Stimulated activated CD4-positive, alpha-beta T cell treated with anti-CD3 and anti-CD28 coated beads, Interleukin-2, amount 100 ng/mL, for 24 hours (primary cell): ENCODE measurements at regions not wholly inside any gene's neighbourhood (a gene's known extent, or its start where the extent isn't known, plus 50 kb on each side); places are given as distances from the start of the nearest gene placed in this dataset.

Experiments
- DNase-seq, 2 donors: peaks; one replicate each; pipeline ENCODE4 v3.0.0-alpha.2; 2020

DNA sequence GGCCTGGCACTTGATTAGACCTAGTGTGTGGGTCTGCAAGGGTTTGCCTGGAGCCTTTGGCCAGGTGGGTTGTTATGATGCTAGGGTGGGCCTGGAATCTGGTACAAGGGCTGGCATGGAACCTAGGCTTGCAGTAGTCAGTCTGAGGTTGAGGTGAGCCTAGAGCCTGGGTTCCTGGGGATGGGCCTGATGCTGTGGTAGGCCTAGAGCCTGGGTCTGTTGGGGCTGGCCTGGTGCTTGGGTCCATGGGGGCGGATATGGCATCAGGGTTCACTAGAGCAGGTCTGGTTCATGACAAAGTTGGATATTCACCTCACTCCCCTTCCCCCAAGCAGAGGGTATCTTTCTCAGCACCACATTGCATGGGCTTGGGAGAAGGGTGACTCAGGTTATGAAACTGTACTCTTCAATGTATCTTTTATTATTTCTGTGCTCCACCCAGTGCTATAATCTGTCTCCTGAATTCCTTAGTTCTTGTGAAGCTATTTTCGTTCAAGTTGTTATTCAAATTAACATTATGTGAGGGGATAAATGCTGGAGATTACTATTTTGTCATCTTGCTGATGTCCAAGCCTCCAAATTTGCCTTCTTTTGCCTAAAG lies 274.4 kb downstream of the NFKBIZ start:
- no peak for DNase-seq

- DNase-seq: no peak
These were observed 275.0 kb downstream of the NFKBIZ start for GRCh38 chr3:102124282-102124681.

DNA sequence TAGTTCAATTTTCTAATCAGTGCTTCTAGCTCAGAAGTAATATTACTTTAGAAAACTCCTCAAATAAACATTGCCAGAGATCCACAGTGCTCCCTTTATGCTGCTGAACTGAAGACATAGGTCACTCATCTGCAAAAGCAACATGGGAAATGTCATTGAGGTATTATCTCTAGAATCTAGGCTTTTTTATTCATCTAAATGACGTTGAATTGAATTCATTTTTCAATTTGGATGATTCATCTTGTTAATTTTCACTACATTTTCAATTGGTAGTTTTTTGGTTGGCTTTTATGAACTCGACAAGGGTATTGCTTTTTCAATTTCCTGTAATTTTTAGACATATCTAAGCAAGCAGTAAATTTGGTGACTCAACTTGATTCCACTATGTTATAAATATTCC lies 275.4 kb downstream of the NFKBIZ start:
- no peak for DNase-seq

DNA sequence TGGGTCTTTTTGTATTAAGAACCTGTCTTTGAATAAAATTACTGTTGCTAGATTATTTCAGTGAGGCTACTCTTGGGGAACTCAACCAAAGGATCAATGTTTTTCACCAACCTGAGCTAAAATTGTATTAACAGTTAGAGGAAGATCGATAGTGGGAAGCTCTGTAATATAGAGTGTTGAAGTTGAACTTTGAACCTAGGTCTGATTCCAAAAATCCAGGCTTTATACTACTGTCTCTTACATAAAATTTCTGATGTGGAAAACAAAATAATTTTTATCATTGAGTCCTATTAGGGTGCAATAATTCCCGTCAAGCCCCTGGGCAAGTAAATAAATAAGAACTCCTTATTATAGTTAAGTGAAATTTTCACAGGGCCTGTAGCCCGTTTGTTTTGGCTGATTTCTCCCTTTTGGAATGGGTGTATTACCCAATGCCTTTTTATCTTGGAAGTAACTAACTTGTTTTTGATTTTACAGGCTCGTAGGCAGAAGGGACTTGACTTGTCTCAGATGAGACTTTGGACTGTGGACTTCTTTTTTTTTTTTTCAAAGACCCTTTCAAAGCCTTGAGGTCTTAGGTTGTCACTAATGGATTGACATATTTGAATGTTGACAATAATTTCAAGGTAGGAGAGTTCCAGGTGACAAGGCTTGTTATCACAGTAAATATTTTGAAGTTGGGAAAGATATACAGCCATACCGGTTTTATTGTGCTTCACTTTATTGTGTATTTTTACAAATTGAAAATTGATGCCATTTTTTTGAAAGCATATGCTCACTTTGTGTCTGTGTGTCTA lies 276.1 kb downstream of the NFKBIZ start:
- no peak for DNase-seq

- DNase-seq: no peak
These were observed 276.7 kb downstream of the NFKBIZ start for GRCh38 chr3:102125994-102126368.

DNA sequence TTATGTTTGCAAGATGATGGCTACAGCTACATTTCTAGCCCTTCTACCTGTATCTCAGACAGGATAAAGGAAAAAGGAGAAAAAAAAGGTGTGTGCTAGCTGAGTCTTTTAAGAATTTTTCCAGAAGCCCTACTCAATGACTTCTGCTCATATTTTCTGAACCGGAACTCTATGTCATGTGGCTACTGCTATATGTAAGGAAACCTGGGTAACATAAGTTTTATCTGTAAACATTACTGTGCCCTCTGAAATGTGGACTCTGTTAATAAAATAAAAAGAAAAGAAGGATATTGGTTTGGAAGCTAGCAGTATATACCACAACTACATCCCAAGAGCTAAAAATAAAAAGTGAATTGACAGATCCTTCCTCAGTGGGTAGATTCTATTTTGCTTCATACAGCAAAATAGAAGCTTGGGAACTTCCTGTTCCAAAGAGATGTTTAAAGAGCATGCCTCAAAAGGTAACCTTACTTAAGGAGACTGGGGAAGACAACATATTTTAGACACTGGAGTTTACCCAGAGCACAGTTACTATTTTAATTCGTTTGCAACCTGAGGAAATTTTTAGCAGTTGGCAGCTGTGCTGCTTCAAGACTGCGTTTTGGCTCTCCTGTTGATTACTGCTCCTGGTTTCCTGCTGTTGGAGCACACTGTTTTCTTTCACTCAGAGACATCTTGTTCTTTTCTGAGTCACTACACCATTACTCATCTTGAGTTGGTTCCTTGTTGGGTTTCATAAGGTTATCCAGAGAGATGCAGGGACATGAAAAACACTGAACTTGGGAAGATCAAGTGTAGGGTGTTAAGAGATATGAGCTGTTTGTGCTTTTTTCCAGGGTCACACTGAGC lies 280.7 kb downstream of the NFKBIZ start:
- DNase-seq: no peak

- DNase-seq: no peak
These were observed 283.1 kb downstream of the NFKBIZ start for GRCh38 chr3:102132370-102132769.

DNA sequence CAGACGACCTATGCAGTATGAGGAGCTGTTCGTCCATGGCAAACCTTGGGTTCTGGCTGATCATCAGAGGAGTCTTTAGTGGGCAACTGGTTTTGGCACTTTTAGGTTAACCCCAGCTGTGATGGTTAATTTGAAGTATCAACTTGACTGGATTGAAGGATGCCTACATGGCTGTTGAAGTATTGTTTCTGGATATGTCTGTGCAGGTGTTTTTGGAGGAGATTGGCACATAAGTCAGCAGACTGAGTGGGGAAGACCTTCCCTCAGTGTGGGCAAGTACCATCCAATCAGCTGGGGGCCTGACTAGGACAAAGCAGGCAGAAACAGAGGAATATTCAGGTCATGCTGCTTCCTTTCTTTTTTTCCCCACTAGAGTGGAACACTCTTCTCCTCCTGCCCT lies 284.1 kb downstream of the NFKBIZ start:
- DNase-seq: no peak

DNA sequence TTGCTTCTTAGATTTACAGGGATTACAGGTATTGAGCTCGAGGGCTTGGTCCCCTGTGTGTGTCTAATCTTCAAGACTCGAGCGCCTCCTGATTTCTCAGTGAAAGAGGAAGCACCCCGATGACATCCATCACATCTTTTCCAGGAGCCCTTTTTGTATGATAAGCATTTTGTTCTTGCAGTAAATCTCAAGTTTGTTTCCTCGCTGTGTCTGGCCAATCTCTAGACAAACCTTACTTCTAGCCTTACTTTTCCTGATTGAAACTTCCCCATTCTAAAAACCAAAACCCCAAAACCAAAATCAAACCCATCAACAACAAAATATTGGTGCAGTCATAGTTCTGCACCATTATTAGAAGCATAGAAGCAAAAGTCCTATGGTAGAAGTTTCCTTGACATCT lies 286.0 kb downstream of the NFKBIZ start:
- no peak for DNase-seq

DNA sequence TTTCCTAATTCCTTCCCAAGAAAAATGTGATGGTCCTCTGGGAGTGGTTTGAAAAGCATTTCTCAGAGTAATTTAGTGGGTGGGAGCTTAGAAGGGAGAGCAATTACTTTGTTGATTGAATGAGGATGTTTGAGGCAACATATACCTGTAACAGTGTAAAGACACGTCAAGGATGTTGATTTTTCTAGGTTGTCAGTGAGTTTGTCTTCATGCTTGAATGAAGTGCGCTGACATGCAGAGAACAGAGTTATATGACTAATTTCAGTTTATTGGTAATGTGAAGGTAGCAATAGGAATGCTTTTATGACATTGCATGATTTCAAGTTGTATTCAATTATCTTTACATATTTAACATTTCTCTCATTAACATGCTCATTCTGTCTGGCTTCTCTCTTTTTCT lies 286.9 kb downstream of the NFKBIZ start:
- no peak for DNase-seq

DNA sequence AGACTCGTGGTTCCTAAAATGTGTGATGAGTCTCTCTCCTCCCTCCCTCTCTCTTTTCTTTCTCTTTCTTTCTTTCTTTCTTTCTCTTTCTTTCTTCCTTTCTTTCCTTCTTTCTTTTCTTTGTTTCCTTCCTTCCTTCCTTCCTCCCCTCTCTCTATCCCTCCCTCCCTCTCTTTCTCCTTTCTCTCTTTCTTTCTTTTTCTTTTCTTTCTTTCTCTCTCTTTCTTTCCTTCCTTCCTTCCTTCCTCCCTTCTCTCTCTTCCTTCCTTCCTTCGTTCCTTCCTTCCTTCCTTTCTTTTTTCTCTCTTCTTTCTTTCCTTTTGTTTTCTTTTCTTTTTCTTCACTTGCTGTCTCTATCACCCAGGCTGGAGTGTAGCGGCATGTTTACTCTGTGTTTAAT lies 290.8 kb downstream of the NFKBIZ start:
- no peak for DNase-seq

DNA sequence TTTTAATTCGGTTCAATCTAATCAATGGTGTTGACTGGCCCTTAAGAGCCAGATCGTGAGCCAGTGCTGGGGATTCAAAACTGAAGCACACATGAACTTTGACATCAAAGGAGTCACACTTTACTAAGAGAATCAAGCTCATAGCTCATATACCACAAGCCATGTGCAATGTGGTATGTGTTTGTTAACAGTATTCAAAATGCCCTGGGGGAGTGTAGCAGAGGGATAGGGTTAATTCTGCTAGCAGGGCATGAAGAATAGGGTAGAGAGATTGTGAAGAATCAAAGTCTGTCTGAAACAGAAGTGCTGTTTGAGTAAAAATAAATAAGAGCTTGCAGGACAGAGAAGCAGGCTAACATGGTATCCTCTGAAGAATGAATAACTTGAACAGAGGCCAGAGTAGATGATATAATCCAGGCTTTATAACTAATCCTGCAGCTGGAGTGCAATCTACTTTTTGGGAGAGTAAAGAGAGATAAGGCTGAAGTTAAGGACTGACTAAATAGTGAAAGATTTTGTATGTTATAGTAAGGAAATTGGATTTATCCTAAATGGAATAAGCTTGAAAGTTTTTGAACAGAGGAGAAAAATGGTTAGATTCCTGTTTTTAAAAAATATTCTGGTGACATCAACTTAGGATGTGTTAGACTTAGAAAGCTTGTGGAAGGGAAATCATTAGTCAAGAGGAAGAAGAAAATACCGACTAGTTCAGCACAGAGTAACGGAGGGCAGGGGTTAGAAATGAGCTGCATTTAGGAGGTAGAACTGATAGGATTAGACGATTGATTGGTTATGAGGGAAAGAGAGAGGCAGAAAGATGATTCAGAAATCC lies 292.0 kb downstream of the NFKBIZ start:
- DNase-seq: no peak

- DNase-seq: no peak
These were observed 292.6 kb downstream of the NFKBIZ start for GRCh38 chr3:102141928-102142239.

DNA sequence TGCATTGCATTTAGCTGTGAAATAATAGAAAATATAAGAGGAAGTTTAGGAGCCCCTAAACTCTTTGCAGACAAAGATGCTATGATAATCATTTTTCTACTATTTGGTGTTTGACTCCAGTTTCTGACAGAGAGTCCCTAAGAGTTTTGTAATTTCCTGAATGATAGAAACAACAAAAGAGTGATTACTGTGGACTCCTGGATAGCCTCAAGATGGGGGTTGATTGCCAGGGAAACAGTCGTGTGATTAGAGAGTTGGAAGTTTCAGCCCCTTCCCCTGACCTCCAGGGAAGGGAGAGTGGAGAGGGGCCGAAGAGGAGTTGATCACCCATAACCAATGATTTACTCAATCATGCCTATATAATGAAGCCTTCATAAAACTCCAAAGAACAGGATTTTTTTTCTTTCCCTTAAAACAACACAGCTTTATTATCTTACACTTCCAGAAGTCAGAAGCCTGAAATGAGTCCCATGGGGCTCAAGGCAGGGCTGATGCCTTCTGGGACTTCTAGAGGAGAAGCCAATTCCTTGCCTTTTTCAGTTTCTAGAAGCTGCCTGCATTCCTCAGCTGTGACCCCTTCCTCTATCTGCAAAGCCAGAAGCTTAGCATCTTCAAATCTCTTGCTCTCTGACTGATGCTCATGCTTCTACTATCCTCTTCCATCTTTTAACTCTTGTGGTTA lies 292.3 kb upstream of the ZPLD1 start:
- no peak for DNase-seq

DNA sequence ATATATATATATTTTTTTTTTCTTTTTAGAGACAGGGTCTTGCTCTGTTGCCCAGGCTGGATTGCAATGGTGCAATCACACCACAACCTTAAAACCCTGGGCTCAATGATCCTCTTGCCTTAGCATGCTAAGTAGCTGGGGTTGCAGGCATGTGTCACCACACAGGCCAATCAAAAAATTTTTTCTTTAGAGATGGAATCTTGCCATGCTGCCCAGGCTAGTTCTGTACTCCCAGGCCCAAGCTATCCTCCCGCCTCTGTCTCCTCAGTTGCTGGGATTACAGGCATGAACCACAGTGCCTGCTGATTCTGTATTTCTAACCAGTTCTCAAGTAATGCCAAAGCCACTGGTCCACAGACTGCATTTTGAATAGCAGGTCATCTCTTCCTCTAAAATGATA lies 291.3 kb upstream of the ZPLD1 start:
- no peak for DNase-seq

DNA sequence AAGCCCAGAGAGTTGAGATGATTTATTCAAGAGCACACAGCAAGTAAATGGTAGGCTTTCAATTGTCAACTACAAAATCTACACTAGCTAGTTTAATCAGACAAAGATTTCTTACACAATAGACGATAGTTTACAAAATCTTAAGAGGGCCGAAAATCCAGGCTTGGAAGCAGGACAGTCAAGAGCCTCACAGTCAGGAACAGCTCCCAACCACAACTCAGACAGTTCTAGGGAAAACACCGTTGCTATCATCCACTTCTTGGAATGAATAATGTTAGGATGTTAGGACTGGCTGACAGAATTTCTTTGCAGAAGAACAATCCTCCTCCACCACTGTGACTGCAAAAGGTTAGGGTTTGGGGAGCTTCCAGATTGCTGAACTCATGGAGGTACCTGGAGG lies 290.8 kb upstream of the ZPLD1 start:
- DNase-seq: no peak

DNA sequence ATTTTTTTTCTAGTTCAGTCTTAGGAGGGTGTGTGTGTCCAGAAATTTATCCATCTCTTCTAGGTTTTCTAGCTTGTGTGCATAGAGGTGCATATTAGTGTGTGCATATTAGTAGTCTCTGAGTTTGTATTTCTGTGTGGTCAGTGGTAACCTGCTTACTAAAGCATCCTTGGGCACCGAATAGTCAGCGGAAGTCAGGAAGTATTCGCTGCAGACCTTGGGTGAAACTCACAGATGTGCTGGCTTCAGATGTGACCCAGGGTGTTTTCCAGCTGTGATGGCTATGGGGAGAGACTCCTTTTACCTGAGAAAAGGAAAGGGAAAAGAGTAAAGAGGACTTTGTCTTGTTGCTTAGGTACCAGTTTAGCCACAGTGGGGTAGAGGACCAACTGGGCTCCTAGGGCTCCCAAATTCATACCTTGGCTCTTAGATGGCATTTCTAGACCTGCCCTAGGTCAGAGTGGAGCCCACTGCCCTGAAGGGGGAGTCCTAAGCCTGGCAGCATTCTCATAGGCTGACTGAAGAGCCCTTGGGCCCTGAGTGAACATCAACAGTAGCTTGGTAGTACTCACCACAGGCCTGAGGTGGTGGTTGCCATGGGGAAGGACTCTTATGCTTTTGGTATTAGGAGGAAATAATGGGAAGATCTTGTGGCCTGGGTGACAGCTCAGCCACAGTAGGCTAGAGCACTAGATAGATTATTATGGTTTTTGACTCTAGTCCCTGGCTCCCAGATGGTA lies 286.0 kb upstream of the ZPLD1 start:
- no peak for DNase-seq

DNA sequence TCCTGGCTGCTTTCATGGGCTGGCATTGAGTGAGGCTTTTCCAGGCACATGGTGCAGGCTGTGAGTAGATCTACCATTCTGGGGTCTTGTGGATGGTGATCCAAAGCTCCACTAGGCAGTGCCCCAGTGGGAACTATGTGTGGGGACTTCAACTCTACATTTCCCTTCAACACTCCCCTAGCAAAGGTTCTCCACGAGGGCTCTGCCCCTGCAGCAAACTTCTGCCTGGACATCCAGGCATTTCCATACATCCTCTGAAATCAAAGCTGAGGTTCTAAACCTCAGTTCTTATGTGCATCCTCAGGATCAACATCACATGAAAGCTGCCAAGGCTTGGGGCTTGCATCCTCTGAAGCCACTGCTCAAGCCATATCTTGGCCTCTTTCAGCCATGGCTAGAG lies 282.9 kb upstream of the ZPLD1 start:
- DNase-seq: no peak

GRCh38 chr3:102156426-102156825 lies 278.4 kb upstream of the ZPLD1 start:
- no peak for DNase-seq

- no peak for DNase-seq
These were observed 276.6 kb upstream of the ZPLD1 start for GRCh38 chr3:102158080-102158740.

DNA sequence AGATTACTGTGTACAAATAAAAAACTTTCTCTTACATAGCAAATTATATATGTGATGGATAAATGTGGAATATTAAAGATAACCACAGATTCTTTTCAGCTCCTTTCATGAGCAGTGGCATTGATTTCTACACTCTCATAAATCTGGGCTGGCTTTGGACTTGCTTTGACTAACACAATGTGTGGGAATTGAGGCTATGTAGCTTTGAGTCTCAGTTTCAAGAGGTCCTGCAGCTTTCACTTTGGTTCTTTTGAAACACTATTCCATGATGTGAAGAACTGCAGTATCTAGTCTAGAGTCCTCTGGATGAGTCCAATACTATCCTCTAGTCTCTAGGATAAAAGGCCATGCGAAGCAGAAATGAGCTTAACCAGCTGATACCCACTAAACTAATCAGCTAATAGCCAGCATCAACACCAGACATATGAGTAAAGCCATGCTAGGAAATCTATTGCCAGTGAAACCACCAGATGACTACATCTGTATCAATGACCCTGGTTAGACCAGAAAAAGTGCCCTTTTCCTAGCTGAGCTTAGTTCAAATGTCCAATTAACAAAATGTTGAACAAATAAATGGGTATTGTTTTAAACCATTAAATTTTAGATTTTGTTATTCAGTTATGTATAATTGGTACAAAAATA lies 274.9 kb upstream of the ZPLD1 start:
- no peak for DNase-seq
